HG03354 (cell line): ENCODE measurements at regions not wholly inside any gene's neighbourhood (a gene's known extent, or its start where the extent isn't known, plus 50 kb on each side); places are given as distances from the start of the nearest gene placed in this dataset.
"Not testable (repeated sequence)": the region's sequence is repeated elsewhere in the genome, so short reads cannot be mapped to it uniquely, and the experiment has no call there.

Source experiments
- ATAC-seq: cut with Tn5 transposase; IDR thresholded peaks from one replicate; pipeline ENCODE4 v1.9.1; 2021; ENCODE audit warnings: mild to moderate bottlenecking; ENCODE audit not compliant: unreplicated experiment, poor library complexity, severe bottlenecking

- ATAC-seq = not testable (repeated sequence)
These were observed 69.5 kb downstream of the NPIPA7 start for GRCh38 chr16:16448423-16448822.

GRCh38 chr16:16449712-16450237, 70.8 kb downstream of the NPIPA7 start:
- not testable (repeated sequence) for ATAC-seq

- ATAC-seq = not testable (repeated sequence)
These were observed 72.9 kb downstream of the NPIPA7 start for GRCh38 chr16:16451721-16452410.

- ATAC-seq = not testable (repeated sequence)
These were observed 79.6 kb downstream of the NPIPA7 start for GRCh38 chr16:16458579-16458978.

GRCh38 chr16:16463792-16464191, 84.9 kb downstream of the NPIPA7 start:
- ATAC-seq = not testable (repeated sequence)

- not testable (repeated sequence) for ATAC-seq
These were observed 110.0 kb downstream of the NPIPA7 start for GRCh38 chr16:16488919-16489318.

GRCh38 chr16:16489466-16489865, 110.5 kb downstream of the NPIPA7 start:
- ATAC-seq = not testable (repeated sequence)

- ATAC-seq = not testable (repeated sequence)
These were observed 115.2 kb downstream of the NPIPA7 start for GRCh38 chr16:16494114-16494513.

- ATAC-seq = not testable (repeated sequence)
These were observed 116.1 kb downstream of the NPIPA7 start for GRCh38 chr16:16494998-16495397.

GRCh38 chr16:16499875-16500274, 120.9 kb downstream of the NPIPA7 start:
- not testable (repeated sequence) for ATAC-seq

- ATAC-seq = not testable (repeated sequence)
These were observed 128.1 kb downstream of the NPIPA7 start for GRCh38 chr16:16507041-16507440.

GRCh38 chr16:16508344-16508743, 129.4 kb downstream of the NPIPA7 start:
- ATAC-seq = not testable (repeated sequence)

GRCh38 chr16:16519395-16519794, 140.5 kb downstream of the NPIPA7 start:
- ATAC-seq = not testable (repeated sequence)

GRCh38 chr16:16521239-16522002, 142.5 kb downstream of the NPIPA7 start:
- not testable (repeated sequence) for ATAC-seq

- not testable (repeated sequence) for ATAC-seq
These were observed 148.1 kb downstream of the NPIPA7 start for GRCh38 chr16:16526998-16527397.

GRCh38 chr16:16530744-16531143, 151.8 kb downstream of the NPIPA7 start:
- ATAC-seq = not testable (repeated sequence)

GRCh38 chr16:16535565-16535964, 156.6 kb downstream of the NPIPA7 start:
- not testable (repeated sequence) for ATAC-seq

- not testable (repeated sequence) for ATAC-seq
These were observed 157.2 kb downstream of the NPIPA7 start for GRCh38 chr16:16536151-16536550.

GRCh38 chr16:16549710-16550109, 170.8 kb downstream of the NPIPA7 start:
- ATAC-seq = not testable (repeated sequence)

GRCh38 chr16:16550824-16551223, 171.9 kb downstream of the NPIPA7 start:
- ATAC-seq = not testable (repeated sequence)
